Panc1 (cell line): ENCODE measurements at regions not wholly inside any gene's neighbourhood (a gene's known extent, or its start where the extent isn't known, plus 50 kb on each side); places are given as distances from the start of the nearest gene placed in this dataset.

Experiments
- CTCF ChIP-seq: fragments of 450-650 bp; IDR thresholded peaks from 2 replicates; pipeline ENCODE4 v1.5.1; 2017; ENCODE audit warnings: mild to moderate bottlenecking
- POLR2AphosphoS5 ChIP-seq: IDR thresholded peaks from 2 replicates; pipeline ENCODE4 v1.6.1; 2012; ENCODE audit warnings: mild to moderate bottlenecking, low read depth, low read length, moderate library complexity
- REST ChIP-seq, 2 experiments: IDR thresholded peaks; 2 replicates each; pipeline ENCODE4 v1.6.1; 2011 to 2012; ENCODE audit warnings: low read depth in 2 of 2, control low read depth in 1 of 2, low read length in 1 of 2, mild to moderate bottlenecking in 1 of 2, moderate library complexity in 1 of 2; ENCODE audit not compliant: insufficient read depth in 1 of 2
- SIN3A ChIP-seq: IDR thresholded peaks from 2 replicates; pipeline ENCODE4 v1.6.1; 2012; ENCODE audit warnings: low read depth, mild to moderate bottlenecking, low read length, moderate library complexity, borderline replicate concordance; ENCODE audit not compliant: insufficient read depth
- TCF7L2 ChIP-seq: IDR thresholded peaks from 2 replicates; pipeline ENCODE4 v1.6.1; 2011; ENCODE audit warnings: mild to moderate bottlenecking, low read depth, low read length, inconsistent platforms

DNA sequence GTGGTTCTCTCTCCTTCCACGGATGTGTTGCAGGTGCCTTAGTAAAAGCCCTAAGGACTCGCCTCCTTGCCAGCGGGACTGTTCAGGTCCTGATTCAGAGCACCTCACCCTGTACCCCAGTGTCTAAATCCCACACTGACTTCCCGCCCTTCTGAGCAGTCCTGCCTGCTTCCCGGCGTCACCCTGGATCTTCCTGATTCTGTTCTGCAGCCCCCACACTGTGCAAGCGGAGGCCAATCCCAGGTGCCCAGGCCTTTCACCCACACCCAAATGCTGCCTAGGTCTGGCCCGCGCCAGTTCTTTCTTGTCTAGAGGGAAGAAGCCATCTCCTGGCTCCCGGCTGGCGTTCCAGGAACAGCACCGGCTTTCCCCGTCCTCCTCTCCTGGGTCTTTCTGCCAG, 95.9 kb upstream of the GALNT2 start:
- TF ChIP-seq CTCF (no peak), POLR2AphosphoS5 (no peak), REST (IDR thresholded peaks at IDR 0.05; ENCODE audit: insufficient read depth in 1 of 2, low read depth in 2 of 2, low read length in 1 of 2) (no peak), TCF7L2 (no peak), SIN3A (no peak)
